NCI-H146 treated with DMSO at 0.1 percent for 48 hours (cell line): ENCODE measurements at regions not wholly inside any gene's neighbourhood (a gene's known extent, or its start where the extent isn't known, plus 50 kb on each side); places are given as distances from the start of the nearest gene placed in this dataset.
"Not testable (repeated sequence)": the region's sequence is repeated elsewhere in the genome, so short reads cannot be mapped to it uniquely, and the experiment has no call there.

Experiments
- DNase-seq: peaks from one replicate; lab custom pipeline; 2025; ENCODE audit not compliant: unreplicated experiment; lab: John Stamatoyannopoulos, UW

DNA sequence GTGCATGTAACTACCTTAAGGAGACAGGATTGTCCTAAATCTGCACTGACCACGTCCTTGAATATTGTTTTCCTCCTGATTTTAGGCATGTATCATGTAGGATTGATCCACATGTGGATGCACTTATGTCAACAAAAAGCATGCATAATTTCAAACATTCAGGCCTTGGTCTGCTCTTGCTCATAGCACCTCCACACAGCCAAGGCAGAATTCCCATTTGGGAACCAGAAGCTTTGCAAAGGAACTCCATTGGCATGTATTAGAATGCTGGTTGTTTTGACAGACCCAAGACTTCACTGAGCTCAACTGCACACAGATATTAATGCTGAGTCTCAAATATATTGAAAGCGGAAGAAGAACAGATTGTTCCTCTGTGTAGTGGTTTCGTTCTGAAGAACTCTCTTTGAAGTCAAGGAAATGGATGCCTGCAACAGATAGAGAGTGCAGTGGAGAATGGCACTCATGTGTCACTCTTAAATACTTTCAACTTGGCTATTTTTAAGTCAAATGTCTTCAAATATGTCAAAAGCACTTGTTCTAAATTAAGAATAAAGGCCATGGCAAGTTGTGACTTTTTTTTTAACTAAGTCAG, 387.6 kb downstream of the LTN1 start:
- DNase-seq = no peak

DNA sequence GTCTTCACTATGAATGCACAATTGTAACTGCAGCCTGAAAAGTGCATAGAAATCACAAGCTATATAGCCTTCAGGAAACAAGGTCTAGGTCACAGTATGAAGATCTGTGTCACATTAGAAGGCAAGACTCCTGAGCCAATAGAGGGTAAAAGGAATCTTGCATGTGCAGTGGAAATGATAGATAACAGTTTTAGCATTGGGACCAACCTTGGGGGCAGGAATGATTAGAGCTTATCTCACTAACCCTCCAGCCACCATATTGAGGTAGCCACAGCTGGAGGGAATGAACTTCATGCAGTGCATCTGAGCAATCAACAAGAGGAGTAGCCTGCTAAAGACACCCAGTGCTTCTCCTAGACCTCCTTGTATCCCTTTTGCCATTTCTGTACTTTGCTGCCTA, 390.1 kb downstream of the LTN1 start:
- DNase-seq = no peak

DNA sequence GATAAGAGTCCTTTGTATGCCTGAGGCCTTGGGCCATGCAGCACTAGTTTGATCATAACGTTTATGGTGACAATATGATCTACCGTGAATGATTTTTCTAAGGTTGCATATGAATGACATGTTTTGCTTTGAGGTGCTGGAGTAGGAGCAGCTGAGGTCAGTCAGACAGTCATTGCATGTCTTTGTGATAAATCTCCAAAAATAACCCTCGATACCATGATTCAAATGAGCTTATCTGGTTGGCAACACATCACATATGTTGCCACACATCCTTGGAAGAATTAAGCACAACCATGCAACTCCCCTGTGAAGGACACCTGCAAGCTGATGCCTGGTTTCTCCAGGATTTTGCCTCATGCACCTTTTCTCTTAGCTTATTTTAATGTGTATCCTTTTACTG, 394.5 kb downstream of the LTN1 start:
- no peak for DNase-seq

DNA sequence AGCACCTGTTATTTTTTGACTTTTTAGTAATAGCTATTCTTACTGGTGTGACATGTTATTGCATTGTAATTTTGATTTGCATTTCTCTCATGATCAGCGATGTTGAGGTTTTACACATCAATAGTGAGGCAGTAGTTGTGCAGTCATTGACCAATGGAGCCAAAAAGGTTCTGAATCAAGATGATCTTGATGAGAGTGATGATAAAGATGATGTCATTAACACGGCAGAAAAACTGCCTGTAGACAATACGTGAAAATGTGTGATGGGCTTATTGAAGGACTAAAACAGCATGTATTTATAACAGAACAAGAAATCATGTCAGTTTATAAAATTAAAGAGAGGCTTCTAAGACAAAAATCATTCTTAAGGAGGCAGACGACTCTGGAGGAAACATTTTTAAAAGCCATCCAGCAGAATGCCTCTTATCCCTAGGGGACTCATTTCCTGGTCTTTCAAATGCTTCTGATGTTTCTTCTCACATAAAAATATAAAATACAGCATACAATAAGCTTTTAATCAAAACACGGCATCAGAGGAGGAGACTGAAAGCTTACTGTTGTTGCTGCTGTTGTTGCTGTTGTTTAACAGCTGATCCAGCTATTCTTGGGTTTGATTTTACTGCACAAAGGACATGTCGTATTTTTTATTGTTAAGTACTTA, 400.3 kb downstream of the LTN1 start:
- no peak for DNase-seq

DNA sequence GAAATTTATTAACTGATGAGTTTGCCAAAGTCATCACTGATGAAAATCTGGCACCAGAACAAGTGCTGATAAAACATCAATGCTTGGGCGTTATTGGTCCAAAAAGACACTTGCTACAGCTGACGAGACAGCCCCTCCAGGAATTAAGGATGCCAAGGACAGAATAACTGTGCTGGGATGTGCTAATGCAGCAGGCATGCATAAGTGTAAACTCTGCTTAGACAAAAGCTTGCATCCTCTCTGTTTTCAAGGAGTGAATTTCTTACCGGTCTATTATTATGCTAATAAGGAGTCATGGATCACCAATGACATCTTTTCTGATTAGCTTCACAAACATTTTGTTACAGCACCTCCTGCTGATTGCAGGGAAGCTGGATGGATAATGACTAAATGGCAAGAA, 402.0 kb downstream of the LTN1 start:
- no peak for DNase-seq

DNA sequence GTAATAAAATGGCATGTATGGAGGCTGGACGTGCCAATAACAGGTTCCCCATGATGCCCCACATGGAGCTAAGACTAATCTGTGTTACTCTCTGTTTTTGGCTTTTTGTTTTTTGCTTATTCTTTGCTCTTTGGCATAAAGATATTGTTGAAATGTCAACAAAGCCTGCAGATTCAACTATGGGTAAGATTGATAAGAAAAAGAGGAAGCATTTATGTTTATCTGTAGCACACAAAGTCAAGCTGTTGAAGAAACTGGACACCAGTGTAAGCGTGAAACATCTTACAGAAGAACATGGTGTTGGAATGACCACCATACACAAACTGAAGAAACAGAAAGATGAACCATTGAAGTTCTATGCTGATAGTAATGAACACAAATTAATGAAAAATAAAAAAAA, 402.7 kb downstream of the LTN1 start:
- DNase-seq = no peak

DNA sequence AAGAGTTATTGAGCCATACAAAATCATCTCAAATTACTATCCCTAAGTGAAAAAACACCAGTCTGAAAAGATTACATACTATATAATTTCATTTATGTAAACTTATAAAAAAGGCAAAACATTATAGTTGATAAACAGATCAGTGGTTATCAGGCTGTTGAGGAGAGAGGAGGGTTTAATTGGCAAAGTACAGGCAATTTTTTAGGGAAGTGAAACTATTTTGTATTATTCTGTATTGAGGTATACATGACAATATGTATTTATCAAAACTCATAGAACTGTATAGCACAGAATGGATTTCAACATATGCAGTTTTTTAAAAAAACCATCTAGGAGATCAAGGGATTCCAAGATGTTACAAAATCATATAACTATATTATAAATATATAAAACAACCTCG, 403.7 kb downstream of the LTN1 start:
- no peak for DNase-seq

DNA sequence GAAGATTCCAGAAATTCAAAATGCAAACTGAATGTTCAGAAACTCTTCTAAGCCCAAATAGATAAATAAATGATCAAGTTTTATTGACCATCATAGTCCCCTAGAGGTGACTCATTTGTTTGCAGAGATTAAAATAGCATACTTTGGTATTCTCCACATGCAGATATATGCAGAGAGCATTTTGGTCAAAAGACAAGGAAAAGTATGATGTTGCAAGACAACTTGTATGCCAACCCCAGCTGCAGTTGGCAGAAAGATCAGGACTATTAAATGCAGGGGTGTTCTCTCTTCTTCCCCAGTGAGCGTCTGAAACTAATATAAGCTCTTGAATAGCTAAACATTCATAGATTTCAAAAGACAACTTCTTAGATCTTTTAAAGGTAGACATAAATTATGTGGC, 404.9 kb downstream of the LTN1 start:
- DNase-seq = no peak

DNA sequence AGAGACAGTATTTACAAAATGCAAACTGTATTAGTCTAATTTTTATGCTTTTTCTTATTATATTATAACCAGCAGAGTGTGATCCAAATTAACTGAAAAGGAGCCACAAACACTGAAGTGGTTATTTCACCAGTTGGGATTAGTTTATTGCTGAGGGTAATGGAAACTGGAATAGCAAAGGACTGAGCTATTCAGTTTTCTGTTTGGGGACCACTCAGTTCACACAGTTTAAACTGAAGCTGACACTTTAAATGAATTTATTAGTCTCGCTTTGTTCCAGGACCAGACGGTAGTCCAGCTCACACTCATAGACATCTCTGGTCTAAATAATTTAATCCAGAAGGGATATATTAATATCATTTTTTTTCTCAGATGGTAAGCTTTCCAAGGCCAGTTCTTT, 410.7 kb downstream of the LTN1 start:
- DNase-seq = no peak

DNA sequence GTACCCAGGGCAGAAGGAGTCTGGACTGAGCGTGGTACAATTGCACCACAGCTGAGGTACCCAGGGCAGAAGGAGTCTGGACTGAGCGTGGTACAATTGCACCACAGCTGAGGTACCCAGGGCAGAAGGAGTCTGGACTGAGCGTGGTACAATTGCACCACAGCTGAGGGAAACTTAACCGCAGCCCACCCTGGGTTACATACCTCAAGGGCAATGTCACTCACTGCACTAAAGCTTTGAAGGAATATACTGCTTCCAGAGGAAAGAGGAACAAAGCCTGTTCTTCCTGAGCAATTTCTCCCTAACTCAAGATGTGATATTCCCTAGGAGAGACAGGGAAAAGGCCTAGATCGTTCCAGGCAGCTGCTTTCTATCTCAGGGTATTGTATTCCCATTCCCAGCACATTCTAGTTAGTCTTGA, 411.4 kb downstream of the LTN1 start:
- not testable (repeated sequence) for DNase-seq

DNA sequence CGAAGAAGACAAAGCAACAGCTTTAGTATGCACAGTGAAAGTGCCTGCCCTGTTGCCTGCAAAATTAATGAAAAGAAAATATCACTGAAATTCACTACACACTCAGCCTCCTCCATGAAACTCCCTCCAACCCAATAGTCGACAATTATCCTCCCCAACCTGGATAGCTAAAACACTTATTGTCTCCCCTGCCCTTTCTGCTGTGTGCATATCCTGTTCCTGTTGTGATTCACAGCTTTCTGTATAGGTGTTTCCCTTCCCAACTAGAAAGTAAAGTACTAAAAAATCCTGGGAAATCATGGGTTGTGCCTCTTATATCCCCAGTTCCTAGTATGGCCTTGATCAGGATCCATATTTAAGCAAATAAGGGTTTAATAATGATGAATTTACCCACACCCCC, 412.1 kb downstream of the LTN1 start:
- DNase-seq = no peak

DNA sequence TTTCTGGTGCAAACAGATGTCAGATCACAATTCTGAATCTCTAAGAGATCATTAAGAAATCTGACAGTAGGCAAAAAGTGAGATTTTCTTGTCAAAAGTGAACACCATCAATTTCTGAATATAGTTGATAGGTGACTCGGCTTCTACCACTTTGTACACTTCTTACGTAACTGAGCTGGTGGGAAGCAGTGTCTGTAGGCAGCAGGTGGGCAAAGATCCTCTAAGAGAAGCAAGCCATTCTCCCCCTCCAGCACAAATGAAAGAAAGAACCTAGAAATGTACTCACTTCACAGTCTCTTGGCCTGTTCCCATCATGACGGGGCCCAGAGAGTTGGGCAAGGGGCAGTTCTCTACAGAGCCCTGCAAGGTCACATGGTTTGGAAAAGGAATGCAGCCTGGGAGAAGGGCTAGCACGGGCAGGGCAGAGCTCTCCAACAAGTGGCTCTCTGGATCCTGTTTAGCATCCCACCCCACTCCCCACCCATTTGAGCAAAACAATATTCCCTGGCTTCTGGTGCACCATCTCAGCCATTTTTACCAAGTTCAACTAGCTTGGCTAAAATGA, 412.6 kb downstream of the LTN1 start:
- no peak for DNase-seq

DNA sequence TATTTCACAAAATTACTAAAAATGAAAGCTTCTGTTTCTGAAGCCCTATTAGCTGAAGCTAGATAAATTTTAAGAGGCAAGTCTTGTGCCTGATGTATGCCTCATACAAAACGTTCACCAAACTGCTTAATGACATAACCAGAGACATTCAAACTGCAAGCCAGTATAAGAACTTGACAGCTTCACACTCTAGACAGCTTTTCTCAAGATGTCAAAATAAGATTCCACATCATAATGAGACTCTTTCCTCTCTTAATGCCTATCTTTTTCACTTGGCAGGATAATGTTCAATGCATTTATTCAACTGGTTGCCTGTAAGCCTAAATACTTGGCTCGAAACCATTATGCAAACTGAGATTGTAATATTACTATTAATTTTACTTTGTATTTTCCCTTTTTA, 424.0 kb downstream of the LTN1 start:
- DNase-seq = no peak

DNA sequence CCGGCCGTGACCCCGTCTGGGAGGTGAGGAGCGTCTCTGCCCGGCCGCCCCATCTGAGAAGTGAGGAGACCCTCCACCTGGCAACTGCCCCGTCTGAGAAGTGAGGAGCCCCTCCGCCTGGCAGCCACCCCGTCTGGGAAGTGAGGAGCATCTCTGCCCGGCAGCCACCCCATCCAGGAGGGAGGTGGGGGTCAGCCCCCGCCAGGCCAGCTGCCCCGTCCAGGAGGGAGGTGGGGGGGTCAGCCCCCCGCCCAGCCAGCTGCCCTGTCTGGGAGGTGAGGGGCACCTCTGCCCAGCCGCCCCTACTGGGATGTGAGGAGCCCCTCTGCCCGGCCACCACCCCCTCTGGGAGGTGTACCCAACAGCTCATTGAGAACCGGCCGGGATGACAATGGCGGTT, 428.7 kb downstream of the LTN1 start:
- DNase-seq = not testable (repeated sequence)

DNA sequence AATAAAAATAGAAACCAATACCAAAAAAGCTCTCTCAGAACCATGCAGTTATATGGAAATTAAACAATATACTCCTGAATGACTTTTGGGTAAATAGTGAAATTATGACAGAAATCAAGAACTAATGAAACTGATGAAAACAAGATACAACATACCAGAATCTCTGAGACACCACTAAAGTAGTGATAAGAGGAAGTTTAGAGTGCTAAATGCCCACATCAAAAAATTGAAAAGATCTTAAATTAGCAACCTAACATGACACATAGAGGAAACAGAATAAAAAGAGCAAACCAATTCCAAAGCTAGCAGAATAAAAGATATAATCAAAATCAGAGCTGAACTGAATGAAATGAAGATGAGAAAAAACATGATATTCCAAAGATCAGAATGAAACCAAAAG, 430.9 kb downstream of the LTN1 start:
- no peak for DNase-seq

DNA sequence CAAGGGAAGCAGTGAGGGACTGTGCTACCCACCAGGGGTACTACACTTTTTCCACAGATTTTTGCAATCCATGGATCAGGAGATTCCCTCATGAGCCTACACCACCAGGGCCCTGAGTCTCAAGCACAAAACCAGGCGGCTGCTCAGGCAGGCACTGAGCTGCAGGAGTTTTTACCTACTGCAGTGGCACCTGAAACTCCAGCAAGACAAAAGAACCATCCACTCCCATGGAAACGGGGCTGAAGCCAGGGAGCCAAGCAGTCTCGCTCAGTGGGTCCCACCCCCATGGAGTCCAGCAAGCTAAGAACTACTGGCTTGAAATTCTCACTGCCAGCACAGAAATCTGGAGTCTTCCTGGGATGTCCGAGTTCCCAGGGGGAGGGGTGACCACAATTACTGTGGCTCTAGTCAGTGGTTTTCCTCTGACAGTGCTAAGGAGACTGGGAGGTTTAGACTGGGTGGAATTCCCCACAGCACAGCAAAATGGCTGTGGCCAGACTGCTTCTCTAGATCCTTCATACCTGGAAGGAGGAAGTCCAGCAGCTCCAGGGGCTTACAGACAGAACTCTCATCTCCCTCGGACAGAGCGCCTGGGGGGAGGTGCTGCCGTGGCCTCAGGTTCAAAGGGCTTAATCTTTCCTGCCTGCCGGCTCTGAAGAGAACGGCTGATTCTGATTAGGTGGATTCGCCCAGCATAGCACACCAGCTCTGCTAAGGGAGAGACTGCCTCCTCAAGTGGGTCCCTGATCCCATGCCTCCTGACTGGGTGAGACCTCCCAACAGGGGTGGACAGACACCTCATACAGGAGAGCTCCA, 437.8 kb downstream of the LTN1 start:
- no peak for DNase-seq

DNA sequence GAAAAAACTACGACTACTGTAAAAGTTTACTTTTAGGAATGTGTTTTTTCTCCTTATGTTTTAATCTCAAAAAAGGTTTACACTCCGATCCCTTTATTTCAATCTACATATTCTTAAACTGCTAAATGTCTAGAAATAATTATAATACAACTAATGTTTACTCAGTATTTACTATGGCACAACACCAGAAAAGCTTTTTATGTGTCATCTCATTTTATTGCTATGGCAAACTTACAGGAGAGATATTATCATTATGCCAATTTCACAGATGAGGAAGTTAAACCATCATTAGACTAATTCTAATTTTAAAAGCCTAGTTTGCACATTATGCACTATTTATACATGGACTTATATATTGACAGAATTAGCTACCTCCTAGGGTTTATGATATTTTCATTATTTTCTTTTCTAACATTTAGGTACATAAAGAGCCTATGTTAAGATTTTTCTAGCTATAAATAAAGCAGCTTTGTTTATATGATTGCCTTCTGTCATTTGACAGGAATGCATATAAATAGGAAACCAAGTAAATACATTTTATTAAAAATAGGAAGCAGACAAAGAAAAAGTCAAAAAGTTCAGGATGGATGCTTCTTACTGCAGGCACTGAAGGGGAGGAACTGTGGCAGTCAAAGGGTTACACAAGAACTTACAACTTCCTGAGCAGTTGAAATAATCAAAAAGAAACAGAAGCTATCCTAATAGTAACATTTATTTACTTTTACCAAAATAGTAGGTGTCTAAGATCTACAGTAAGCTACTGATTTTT, 442.4 kb downstream of the LTN1 start:
- DNase-seq = no peak

DNA sequence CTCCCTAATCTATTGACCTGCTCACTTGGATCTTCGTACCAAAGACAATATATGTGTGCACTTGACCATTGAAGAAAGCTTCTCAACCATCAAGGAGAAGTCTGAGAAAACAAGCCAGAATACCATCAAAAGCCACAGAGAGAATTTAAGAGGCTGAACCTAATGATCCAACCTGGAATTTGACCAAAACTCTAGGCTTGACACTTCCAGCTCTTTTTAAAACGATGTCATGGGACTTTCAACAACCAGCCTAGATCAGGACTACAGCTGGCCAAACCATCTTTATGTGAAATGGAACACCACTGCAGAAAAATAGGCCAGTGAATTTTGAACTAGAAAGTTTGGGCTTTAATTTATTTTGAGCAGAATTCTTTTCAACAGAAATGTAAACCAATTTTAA, 444.4 kb downstream of the LTN1 start:
- no peak for DNase-seq

DNA sequence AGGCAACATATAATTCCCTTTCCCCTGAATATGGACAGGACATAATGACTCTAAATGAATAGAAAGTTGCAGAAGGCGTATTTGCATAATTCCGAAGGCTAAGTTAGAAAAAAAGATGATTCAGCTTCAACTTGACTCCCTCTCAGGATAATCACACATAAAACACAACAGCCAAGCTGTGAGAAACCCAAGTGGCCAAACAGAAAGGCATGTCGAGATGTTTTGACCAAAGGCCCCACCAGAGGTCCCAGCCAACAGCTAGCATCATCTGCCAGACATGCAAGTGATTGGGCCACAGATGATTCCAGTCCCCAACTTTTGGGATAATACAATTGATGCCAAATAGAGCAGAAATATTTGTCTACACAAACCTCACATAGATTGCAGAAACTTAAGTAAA, 444.9 kb downstream of the LTN1 start:
- DNase-seq = no peak

DNA sequence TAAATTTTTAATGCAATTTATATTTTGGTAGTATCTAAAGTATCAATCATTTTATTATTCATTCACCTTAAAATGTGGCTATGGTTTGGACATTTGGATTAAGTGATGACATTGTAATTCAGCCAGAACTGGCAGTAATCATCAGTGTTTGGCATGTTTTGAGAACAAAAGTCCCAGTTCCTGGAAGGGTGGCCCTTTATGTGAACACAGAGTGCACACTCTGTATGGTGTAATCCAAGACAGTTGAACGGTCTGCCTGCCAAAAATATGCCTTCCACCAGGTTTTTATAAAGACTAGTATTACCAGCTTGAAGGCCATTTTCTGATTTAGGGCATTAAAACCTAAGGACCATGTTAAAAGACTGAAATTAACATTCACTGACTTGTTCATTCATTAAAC, 448.7 kb downstream of the LTN1 start:
- DNase-seq = no peak

DNA sequence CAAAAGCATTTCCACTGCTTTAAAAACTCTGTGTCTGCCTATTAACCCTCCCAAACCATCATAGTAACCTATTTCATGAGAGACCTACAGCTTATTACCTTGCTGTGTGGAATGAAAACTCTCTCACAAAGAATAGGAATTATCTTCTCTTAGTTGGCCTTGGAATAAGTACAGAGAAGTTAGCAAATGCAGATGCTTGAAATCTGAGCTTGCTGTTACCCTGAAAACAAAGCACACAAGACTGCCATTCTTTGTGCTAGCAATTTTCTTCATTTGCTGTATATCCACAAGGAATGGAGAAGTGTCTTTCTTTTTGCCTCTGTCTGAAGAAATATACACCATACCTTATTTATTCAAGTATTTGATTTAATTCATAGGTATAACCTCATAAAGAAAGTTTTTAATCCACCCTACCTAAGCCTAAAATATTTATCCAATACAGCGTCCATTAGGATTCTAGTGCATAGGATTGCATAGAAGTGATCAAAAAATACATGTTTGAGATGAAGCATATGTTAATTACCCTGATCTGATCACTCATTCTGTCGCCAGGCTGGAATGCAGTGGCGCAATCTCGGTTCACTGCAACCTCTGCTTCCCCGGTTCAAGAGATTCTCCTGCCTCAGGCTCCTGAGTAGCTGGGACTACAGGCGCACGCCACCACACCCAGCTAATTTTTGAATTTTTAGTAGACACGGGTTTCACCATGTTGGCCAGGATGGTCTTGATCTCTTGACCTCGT, 451.1 kb downstream of the LTN1 start:
- DNase-seq = no peak
